GM19324 (cell line): ENCODE measurements at regions not wholly inside any gene's neighbourhood (a gene's known extent, or its start where the extent isn't known, plus 50 kb on each side); places are given as distances from the start of the nearest gene placed in this dataset.

Source experiments
- ATAC-seq: cut with Tn5 transposase; IDR thresholded peaks from one replicate; pipeline ENCODE4 v1.9.1; 2021; ENCODE audit warnings: mild to moderate bottlenecking, moderate library complexity; ENCODE audit not compliant: unreplicated experiment, low FRiP score

- ATAC-seq: no peak
Observed at GRCh38 chr14:86714575-86714974, 1184.6 kb downstream of the FLRT2 start.

GRCh38 chr14:86714153-86714552 lies 1184.2 kb downstream of the FLRT2 start:
- ATAC-seq: no peak

- no peak for ATAC-seq
Observed at GRCh38 chr14:86712727-86713126, 1182.8 kb downstream of the FLRT2 start.

- ATAC-seq: no peak
Observed at GRCh38 chr14:86712176-86712575, 1182.2 kb downstream of the FLRT2 start.

GRCh38 chr14:86708846-86709339 lies 1178.9 kb downstream of the FLRT2 start:
- ATAC-seq: no peak

- ATAC-seq: no peak
Observed at GRCh38 chr14:86707071-86707470, 1177.1 kb downstream of the FLRT2 start.

- ATAC-seq: no peak
Observed at GRCh38 chr14:86683561-86683960, 1153.6 kb downstream of the FLRT2 start.

- no peak for ATAC-seq
Observed at GRCh38 chr14:86675059-86675458, 1145.1 kb downstream of the FLRT2 start.

- ATAC-seq: no peak
Observed at GRCh38 chr14:86673523-86673969, 1143.6 kb downstream of the FLRT2 start.

- no peak for ATAC-seq
Observed at GRCh38 chr14:86672080-86672479, 1142.1 kb downstream of the FLRT2 start.

- ATAC-seq: no peak
Observed at GRCh38 chr14:86665975-86666374, 1136.0 kb downstream of the FLRT2 start.

- no peak for ATAC-seq
Observed at GRCh38 chr14:86662334-86662733, 1132.4 kb downstream of the FLRT2 start.

- no peak for ATAC-seq
Observed at GRCh38 chr14:86654558-86655184, 1124.7 kb downstream of the FLRT2 start.

- ATAC-seq: no peak
Observed at GRCh38 chr14:86652526-86652925, 1122.6 kb downstream of the FLRT2 start.

GRCh38 chr14:86646696-86647690 lies 1117.0 kb downstream of the FLRT2 start:
- ATAC-seq: no peak

GRCh38 chr14:86646125-86646524 lies 1116.2 kb downstream of the FLRT2 start:
- no peak for ATAC-seq

GRCh38 chr14:86641310-86641709 lies 1111.4 kb downstream of the FLRT2 start:
- no peak for ATAC-seq

GRCh38 chr14:86640288-86640687 lies 1110.3 kb downstream of the FLRT2 start:
- ATAC-seq: no peak

GRCh38 chr14:86639666-86640065 lies 1109.7 kb downstream of the FLRT2 start:
- ATAC-seq: no peak

- no peak for ATAC-seq
Observed at GRCh38 chr14:86639146-86639545, 1109.2 kb downstream of the FLRT2 start.

- ATAC-seq: no peak
Observed at GRCh38 chr14:86627080-86627479, 1097.1 kb downstream of the FLRT2 start.
